GM18498 (cell line): ENCODE measurements at regions not wholly inside any gene's neighbourhood (a gene's known extent, or its start where the extent isn't known, plus 50 kb on each side); places are given as distances from the start of the nearest gene placed in this dataset.
"Not testable (repeated sequence)": the region's sequence is repeated elsewhere in the genome, so short reads cannot be mapped to it uniquely, and the experiment has no call there.

ENCODE experiments used
- ATAC-seq: cut with Tn5 transposase; IDR thresholded peaks from one replicate; pipeline ENCODE4 v1.9.1; 2021; ENCODE audit warnings: mild to moderate bottlenecking, moderate library complexity; ENCODE audit not compliant: unreplicated experiment

DNA sequence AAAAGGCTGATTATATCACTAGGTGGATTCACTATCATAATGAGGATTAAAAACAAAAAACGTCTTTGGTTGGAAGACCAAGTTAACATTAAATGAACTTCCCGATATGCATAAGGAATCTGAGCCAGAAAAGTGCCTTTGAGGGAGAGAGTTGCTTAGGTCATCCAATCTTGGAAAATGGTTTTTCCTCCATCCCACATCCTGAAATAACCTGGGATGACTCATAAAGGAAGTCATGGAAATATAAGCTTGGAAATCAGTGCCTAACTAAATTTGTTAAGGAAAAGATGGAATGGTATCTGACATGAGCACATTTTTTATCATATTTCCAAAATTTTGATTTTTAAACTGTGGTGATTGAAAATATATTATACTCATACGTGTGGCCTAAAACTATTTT, 66.0 kb downstream of the KBTBD8 start:
- ATAC-seq, result no peak

DNA sequence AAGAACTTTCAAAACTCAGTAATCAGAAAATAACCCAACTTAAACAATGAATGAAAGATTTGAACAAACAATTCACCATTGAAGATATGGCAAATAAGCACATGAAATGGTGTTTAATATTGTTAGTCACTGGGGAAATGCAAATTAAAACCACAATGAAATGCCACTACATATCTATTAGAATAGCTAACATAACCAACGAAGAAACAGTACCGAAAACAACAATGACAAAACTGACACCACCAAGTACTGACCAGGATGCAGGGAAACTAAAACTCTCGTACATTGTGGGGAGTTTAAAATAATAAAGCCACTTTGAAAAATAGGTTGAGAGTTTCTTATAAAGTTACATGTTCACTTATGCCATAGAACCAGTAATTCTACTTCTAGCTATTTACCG, 69.1 kb downstream of the KBTBD8 start:
- ATAC-seq, result peak; percentile 92

DNA sequence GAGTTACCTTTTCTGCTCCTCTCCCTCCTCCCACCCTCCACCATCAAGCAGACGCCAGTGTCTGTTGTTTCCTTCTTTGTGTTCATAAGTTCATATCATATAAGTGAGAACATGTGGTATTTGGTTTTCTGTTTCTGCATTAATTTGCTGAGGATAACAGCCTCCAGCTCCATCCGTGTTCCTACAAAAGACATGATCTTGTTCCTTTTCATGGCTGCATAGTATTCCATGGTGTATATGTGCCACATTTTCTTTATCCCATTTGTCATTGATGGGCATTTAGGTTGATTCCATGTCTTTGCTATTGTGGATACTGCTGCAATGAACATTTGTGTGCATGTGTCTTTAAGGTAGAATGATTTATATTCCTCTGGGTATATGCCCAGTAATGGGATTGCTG, 74.5 kb downstream of the KBTBD8 start:
- ATAC-seq, result not testable (repeated sequence)

DNA sequence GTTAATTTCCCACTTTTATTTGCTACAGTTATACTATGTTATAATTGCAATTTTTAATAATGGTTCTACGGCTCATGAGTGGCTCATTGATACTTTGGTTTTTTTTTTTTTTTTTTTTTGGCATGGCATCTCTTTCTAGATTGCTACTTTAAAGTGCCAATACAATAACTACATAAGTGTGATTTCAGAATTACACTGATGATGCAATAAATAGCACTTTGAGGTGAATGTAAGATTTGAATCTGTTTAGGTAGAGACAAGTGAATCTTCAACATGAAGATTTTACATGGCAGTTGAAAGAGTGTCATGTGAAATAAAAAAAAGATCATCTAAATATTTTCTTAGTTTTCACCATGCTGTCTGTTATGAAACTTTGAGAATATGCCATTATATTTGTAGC, 75.7 kb downstream of the KBTBD8 start:
- ATAC-seq, result no peak

DNA sequence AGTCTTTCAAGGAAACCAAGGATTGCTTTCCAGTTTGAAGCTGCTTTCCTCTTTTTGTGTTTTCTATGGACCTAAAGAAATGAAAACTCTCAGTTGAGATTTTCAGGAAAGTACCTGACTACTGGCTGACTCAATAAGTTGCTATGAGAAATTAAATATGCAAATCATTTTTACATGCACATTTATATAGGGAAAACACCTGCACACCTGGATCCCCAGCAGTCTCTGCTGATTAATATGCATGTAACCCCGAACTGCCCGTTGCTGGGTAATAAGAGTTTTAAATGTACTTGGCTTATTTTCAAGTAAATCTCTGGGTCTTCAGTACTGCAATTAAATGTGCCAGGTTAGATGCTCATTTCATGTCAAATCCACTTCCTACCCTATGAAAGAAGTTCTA, 77.2 kb downstream of the KBTBD8 start:
- no peak for ATAC-seq

DNA sequence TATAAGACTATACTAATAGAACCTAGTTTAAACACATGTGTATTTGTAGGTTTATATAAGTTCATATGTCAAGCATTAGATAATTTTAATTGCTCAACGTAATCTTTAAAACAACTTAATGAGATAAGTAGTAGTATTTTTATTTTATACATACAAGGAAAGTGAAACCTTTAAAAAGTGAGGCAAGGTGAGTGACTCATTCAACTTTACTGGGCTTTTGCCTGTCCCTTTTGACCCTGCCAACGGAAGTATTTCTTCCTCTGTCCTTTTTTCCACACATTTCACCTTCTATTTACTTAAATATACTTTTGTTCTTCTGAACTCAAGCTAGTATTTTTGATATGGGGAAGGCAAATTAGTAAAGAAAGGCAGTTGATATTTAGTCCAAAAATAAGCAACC, 78.5 kb downstream of the KBTBD8 start:
- ATAC-seq, result no peak

DNA sequence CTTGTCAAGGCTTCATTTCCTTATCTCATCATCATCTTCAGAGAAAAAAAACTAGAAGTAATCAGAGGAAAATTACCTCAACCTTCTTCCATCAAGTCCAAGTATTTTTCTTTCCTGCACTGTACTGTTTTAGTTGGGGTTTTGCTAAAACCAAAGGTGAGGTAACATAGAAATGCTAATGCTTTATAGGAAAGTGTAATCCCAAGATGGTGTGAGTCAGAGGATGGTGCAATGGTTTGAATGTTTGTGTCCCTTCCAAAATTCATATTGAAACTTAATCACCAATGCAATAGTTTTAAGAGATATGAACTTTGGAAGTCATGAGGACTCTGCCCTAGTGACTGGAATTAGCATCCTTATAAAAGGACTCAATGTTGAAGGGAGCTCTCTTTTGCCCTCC, 79.5 kb downstream of the KBTBD8 start:
- ATAC-seq, result no peak

DNA sequence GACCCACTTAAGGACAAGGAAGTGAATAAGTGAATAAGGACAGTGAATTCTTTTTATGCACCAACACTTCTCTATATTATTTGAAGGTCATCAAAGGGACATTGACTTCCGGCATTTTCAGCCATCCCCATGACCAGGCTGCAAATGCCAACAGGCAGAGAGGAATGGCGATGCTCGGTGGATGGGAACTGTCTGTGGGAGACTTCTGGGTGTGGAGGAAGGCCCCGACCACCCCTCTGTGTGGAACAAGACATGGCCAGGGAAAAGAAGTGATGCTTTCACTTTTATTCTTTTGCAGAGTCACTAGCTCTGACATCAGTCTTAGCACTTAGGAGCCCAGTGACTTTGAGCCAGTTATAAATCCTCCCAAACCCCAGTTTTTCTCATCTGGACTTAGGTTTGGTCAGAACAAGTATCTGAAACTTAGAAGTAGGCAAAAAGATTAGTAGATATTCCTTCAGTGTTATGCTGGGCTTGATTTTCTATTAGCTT, 84.5 kb downstream of the KBTBD8 start:
- ATAC-seq, result no peak

DNA sequence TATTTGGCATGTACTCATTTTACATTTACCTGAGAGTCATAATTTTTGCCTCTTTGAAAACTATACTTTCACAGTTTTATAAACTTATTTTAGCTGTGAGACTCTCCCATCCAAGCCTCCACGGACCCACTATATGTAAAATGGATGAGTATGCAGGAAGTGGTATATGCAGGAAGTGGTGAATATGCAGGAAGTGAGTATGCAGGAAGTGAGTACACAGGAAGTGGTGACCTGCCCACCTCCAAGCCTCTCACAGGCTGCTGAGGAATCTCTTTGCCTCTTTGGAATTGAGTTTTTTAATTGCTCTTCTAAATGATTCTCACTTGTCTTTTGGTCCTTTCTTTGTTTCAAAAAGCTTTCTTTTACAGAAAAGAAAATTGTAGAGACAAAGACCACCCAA, 85.2 kb downstream of the KBTBD8 start:
- peak; percentile 64 for ATAC-seq

DNA sequence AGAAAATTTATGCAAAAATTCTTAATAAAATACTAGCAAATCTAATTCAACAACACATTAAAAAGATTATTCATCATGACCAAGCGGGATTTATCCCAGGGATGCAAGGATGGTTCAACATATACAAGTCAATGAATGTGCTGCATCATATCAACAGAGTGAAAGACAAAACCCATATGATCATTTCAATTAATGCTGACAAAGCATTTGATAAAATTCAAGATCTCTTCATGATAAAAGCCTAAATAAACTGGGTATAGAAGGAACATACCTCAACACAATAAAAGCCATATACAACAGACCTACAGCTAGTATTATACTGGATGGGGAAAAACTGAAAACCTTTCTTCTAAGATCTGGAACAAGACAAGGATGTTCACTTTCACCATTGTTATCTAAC, 89.7 kb downstream of the KBTBD8 start:
- ATAC-seq, result no peak

DNA sequence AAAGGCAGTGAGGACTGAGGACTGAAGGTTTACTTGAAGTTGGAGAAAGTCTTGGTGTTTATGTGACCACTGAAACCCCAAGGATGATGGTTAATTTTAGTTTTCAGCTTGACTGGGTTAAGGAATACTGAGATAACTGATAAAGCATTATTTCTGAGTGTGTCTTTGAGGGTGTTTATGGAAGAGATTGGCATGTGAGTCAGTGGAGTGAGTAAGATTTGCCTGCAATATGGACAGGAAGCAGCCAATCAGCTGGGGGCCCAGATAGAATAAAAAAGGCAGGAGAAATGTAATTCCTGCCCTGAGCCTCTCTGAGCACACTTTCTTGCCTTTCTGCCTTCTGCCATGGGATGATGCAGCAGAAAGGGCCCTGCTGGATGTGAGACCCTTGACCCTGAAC, 92.4 kb downstream of the KBTBD8 start:
- no peak for ATAC-seq

DNA sequence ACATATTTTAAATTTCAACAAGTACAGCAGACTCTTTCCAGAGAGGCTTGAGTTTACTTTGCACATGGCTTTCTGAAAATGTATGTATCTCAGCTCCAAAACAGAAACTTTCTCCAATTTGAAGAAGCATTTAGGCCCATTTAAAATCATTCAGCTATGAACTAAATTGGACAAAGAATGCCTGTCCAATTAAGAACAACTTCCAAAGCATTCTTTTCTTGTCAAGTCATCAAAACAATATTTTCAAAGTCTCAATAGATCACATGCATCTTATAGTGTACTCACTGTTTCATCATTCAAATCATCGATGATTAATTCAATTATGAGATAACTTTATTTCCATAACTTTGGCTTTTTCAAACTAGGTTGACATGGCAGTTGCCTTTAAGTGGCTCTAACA, 95.2 kb downstream of the KBTBD8 start:
- ATAC-seq, result no peak

DNA sequence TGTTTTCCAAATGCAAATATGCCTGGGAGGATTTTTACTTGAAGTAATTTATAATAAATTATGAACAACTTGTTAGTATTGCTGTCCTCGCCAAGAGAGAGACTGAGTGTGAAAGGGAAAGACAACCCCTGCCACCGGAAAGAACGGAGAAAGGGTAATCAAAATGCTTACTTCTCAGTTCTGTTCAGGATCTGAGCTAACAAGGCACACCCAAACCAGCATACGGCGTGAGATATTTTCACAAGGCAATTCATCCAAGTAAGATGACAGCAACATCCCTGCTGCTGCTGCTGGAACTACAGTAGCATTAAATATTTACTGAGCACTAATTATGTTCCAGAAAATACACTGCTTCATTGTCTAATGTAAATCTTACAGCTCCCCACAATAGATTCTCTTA, 96.1 kb downstream of the KBTBD8 start:
- no peak for ATAC-seq

DNA sequence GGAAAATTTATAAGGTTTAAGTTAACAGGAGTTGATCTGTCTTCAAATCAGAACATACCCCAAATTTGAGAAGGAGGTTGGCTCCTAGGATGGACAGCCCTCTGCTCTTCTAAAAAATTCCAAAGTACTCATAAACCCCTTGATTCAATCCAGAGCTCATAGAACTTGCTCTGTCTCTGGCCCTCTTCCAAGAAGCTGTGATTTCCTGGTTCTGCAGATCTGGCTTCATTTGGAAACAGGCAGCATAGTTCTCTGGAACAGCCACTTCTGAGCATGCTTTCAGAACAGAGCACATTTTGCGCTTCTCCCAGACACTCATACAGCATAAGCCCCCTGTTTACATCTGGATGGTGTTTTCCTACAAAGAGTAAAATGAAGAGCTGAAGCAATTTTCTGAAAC, 96.7 kb downstream of the KBTBD8 start:
- no peak for ATAC-seq

DNA sequence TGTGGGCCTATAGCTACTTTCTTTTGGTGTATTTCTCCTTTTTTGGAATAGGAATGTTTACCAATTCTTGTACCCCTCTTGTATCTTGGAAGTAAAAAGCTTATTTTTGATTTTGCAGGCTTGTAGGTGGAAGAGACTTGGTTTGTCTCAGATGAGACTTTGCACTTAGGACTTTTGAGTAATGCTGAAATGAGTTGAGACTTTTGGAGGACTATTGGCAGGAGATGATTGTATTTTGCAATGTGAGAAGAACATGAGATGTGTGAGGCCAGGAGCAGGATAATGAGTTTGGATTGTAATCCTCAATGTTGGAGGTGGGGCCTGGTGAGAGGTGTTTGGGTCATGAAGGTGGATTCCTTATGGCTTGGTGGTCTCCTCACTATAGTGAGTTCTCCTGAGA, 106.3 kb downstream of the KBTBD8 start:
- no peak for ATAC-seq

DNA sequence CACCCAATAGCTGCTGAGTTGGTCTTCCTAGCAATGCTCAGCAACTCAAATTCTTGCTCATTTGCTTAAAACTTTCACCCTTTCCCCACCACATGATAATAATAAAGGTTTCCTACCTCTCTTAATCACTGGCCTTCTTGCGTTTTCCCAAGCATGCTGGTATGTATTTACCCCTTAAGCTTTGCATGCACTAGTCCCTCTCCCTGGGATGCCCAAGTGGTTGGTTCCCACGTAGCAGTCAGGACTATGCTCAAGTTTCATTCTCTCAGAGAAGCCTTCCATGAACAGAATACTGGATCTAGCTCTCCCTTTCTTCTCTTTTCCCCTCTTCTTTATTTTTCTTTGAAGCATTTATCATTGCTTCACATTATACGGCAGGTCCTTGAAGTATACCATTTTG, 108.8 kb downstream of the KBTBD8 start:
- no peak for ATAC-seq

DNA sequence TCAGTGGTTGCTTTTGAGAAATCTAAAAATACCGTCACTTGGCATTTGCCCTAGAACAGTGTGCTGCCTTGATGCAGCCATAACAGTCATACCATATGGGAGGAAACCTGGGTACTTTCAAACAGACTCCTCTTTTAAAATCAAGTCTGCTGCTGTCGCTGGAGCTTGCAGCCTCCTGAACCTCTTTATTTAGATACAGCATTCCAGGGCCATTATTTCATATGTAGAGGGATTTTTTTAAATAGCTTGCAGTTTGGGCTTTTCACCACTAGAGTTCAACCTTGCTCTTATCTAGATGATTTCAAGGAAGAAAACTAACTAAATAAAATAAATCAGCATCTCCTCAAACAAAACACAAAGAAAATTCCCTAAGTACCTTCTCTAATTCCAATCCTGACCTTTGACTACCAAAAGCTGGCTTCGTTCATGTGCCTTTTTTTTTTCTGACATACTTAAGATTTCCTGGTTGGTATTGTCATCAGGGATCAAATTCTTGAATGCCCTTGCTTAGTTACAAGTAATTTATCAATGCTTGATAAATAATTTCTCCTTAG, 111.6 kb downstream of the KBTBD8 start:
- no peak for ATAC-seq

DNA sequence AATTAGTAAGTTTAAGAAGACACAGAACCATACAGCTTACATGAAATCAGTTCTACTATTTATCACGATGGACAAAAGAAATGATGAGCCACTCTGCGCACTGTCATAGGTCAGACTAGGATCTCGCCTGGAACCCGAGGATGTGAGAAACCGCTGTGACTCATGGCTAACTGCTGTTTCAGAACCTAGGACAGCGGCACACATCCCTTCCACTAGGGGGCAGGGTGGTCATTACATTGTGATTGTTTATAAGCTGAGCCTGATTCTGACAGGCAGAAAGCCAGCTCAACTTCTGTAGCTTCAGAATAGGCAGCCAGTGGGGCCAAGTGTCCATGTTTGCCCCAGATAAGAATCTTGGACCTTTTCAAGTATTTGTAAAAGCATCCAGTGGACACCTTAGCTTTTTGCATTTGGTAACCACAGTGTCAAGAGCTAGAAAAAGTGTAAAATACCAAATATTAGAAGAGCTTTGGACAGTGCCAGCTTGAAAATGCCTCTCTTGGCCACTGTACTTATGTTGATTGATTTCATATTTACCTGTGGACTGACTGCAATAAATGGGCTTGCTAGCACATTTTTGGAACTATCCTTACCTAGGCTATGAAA, 115.8 kb downstream of the KBTBD8 start:
- peak; percentile 99 for ATAC-seq

DNA sequence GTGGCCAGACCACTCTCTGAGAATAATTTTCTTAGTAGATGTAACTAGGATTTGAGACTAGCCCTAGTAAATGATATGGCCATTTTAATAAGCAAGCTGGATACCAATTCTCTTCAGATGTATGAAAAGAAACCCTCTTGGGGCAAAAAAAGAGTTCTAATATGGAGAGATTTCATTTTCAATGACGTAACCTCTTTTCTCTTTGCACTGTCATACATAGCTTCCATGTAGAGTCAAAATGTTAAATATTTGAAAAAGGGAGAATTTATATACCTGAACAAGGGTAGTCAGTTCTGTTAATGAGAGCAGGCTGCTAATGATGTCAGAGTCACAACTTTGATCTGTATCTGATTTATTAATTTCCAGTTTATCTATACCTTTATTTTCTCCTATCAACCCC, 120.0 kb downstream of the KBTBD8 start:
- no peak for ATAC-seq

DNA sequence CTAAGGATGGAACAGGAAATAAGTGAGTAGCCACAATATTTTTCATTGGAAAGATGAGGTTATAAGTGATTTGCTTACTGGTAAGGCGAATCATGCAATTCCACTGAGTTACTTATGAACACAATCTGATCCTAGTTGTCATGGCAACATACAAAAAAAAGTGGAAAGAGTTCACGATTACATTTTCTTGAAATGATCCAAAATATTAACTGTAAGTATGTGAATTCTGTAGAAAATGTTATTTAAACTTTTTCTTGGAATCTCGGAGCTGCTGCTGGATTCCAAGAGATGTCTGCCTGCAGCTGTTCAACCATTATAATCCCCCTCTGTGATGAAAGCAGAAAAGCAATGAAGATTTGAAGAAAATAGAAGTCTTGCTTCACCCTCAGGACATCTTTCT, 120.5 kb downstream of the KBTBD8 start:
- ATAC-seq, result no peak

DNA sequence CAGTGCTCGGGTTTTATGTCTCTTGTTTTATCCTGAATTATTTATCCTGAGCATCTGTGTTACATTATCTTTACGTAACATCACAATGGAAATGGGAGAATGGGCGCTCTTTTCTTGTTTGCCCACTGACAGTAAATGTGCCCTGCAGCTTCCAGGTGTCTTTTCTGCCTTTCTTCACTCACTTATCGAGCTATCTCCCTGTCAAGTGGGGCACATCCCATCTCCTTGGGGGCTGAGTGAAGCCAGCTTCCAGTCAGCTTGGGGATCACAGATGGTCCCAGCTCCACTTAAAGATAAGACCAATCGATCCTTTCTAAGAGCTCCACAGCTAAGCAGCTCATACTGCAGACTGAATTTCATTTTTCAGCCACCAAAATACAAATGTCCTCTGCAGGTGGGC, 125.8 kb downstream of the KBTBD8 start:
- ATAC-seq, result no peak

DNA sequence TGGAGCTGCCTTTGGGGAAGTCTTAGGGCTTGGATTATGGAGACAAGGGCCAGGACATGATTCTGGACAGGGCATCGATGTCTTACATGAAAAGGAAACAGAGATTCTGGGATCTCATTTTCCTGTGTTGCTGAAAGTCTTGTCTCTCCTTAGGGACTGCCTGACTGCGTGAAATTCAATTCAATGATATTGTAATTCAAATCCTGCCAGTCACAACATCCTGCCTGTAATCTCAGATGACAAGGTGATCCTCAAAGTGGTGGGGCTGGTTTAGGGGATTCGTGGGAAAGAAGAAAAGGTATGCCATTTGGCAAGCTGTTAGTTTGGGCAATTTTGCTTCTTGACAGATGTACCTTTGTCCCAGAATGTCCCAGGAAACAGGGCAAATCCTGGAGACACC, 129.1 kb downstream of the KBTBD8 start:
- ATAC-seq, result no peak

DNA sequence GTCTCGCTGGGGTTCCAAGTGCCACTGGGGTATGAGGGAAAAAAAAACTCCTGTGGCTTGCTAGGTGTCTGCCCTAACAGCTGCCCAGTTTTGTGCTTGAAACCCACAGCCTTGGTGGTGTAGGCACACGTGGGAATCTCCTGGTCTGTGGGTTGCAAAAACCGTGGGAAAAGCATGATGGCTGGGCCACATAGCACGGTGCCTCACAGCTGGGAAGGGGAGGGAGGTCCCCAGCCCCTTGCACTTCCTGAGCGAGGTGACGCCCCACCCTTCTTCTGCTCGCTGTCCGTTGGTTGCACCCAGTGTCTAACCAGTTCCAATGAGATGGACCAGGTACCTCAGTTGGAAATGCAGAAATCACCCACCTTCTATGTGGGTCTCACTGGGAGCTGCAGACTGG, 144.3 kb downstream of the KBTBD8 start:
- ATAC-seq, result no peak
